GM19372 (cell line): ENCODE measurements at regions not wholly inside any gene's neighbourhood (a gene's known extent, or its start where the extent isn't known, plus 50 kb on each side); places are given as distances from the start of the nearest gene placed in this dataset.
"Not testable (repeated sequence)": the region's sequence is repeated elsewhere in the genome, so short reads cannot be mapped to it uniquely, and the experiment has no call there.

Source experiments
- ATAC-seq: cut with Tn5 transposase; IDR thresholded peaks from one replicate; pipeline ENCODE4 v1.9.1; 2021; ENCODE audit warnings: mild to moderate bottlenecking, low read depth, moderate library complexity; ENCODE audit not compliant: unreplicated experiment

DNA sequence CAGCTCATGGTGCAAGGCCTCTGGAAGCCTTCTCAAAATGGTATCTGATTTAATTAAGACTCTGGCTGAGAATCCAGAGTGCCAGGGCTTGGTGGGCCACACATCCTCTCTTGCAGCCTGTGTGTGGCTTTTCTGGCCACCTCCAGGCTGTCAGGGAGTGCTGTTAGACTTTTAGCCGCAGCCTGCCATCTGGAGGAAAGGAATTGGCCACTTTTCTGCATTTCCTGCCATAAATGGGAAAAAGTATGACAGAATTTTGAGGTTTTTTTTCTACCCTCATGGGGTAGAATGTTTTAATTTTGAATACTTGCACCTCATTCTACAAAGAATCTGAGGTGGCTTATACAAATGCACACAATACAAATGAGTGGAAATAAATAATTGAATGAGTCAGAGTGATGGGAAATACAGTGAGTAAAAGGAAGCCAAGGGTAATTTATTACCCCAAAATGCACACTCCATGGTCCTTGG, 218.4 kb downstream of the ADAMTS15 start:
- no peak for ATAC-seq

DNA sequence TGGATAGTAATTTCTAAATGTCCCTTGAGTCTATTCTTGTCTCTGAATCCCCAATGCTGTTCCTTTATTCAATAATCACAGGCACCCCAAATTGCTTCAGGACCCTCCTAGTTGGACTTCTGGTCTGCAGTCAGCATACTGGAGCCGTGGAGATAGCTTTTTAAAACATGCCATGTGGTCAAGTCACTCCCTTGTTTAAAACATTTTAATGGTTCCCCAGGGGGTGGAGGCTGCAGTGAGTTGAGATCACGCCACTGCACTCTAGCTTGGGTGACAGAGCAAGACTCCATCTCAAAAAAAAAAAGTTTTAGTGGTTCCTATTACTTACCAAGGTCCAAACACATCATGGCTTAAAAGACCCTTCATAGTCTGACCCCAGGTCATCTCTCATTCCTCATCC, 220.3 kb downstream of the ADAMTS15 start:
- no peak for ATAC-seq

DNA sequence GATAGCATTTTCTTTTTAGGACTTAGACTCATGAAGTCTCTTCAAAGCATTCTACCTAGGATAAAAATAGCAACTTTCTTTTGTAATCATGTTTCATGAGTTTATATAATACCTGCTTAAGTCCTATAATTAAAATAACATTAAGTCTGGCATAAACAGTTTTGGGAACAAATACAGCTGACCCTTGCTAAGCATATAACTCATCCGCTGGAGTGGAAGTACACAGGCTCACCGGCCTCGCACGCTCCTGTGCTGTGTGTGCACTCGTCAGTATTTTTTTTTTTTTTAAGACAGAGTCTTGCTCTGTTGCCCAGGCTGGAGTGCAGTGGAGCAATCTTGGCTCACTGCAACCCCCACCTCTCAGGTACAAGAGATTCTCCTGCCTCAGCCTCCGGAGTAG, 221.8 kb downstream of the ADAMTS15 start:
- ATAC-seq: no peak

DNA sequence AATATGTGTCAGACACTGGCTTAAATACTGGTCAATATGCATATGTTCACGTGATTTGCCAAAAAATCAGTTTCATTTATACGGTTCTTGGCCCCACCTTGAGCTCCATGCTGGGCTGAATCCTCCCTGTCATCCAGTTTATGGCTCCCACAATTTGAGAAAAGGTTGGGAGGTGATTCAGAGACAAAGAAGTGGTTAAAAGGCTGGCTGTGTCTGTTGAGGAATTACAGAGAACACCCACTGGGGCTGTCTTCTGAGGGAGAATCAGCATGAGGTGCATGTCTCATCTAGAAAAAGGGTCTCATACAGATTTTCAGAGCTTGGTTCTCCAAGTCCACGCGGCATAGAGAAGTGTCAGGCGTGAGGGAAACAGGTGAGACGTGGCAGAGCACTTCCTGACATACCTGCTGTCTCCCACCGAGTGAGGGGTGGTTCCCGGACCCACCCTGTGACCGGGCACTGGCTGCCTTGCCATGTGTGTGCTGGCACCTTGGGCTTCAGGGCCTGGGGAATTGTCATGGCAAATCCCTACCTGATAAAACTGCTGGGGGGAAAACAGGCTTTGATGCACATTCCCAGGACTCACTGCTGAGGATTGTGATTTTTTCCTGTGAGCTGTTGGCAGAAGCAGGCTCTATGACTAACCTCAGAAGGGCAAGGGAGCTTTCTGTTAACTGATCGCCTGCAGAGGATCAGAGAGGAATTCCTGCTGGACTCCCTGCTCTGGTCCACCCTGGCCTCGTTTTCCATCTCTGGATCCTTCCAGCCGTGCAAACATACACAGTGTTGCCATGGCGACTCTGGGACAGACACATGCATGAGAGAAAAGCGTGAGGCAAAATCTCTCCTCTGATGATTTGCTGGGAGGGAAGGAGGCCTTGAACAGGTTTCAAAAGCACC, 223.6 kb downstream of the ADAMTS15 start:
- ATAC-seq: no peak

DNA sequence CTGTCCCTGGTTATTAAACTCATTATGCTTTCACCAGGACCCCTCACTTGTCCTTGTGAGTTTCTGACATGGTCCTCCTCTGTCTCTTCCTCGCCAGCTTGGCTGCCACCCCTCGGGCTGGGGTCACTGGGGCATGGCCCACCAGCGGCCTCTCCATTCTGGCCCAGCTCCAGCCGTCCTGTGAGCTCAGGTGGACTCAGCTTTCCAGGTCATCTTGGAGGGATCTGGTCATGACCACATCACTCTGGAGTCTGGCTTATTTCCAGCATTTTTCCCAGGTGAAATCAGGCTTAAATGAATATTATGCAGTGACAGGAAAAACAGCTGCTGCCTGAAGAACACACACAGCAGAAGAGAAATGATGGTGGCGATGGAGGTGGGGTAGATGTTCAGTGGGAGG, 224.5 kb downstream of the ADAMTS15 start:
- ATAC-seq: no peak

DNA sequence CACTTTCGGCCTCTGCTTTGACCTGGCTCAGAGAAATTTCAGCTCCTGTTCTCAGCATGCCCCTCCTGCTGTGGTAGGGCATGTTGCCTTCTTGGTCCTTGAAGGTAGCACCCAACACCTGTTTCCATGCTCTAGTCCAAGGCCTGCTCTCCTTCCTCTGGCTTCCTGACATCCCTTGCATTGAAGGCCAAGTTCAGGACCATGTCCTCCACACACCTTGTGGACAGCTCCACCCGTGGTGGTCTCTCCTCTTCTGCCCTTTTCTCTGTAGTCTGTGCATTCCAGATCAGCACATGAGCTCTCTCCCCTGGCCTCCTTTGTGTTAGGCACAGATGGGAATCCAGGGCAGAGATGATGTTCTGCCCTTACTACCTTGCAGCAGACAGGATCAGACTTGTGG, 225.3 kb downstream of the ADAMTS15 start:
- ATAC-seq: no peak

DNA sequence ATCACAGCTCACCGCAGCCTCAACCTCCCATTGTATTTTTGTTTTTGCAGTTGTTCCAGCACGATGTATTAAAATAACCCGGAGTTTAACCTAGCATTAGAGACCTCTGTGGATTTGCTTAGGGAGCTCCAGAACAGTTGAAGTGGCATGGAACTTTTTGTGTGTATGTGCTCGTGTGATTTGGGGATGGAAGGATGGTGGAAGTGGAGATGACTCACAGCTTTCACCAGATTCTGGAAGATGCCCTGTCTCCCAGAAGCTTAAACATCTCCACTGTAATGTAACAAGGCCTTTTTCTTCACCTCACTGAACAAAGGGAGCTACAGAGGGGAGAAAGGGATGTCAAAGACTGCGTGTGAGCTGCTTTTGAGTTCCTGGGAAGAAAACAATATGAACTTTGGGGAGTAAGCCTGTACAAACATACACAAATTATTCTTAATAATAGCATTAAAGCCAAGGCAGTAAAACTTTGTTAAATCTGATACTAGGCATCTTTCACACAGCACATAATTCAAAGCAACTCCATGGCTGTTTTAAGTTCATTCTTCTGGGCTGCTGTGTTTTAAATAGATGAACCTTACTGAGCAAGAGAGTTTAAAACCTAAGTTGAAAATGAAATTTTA, 226.4 kb downstream of the ADAMTS15 start:
- no peak for ATAC-seq

DNA sequence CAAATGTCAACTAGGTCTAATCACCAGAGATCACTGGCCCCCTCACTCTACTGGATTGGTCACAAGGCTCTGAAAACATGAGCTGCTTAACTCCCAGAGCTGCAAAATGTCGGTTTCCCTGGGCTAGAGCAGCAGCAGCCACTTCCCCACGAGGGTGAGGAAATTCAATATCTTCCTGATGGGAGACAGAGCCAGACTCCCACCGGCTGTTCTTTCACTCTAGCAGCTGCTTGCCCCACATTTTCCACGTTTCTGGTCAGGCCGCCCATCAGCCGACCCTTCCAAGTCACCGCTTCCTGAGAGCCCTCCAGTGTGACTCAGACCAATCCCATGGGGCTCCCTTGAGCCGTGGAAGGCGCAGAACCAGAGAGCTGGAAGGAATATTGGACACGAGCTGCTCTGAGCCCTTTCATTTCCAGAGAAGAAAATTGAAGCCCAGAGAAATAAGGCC, 227.0 kb downstream of the ADAMTS15 start:
- ATAC-seq: no peak

DNA sequence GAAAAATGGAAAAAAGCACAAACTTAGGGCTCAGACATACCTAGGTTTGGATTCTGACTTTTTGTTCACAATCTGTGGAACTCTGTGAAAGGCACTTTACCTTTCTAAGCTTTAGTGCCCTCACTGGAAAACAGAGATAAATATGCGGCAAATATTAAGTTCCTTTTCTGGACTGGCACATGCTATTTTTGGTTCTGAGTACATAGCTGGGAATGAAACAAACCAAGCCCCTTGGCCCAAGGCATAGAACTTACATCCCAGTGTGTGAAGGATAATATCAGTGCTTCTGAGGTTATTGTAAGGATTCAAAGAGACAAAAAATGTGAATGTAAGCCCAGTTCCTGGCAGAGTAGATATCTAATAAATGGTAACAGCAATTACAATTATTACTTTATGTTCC, 227.5 kb downstream of the ADAMTS15 start:
- no peak for ATAC-seq

DNA sequence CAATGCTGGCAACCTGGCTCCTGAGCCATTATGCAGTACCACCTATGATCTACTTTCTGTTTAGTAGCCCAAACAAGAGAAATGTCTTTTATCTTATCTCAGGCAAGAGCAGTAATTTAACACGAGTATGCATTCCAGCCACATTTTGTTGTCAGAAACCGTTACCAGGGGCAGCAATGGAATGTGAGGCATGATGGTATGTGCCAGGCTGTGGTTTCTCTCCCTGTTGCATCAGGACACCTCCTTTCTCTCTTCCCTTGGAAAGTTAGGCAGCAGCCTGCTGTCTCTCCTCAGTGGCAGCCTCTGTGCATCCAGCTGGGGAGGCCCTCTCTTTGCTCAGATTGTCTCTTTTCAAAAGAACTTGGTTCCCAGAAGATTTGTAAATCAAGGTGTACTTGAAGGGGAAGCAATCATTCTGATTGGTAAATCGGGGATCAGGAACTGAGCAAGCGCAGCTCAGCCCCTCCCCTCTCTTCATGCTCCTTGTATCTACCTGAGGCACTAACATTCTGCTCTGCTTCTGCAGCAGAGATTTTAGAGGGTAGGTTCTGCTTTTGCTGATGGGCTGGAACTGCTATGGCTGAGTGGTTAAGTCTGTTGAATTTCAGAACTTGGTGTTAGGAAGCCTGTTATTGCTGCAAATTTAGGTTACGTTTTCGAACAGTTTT, 229.2 kb downstream of the ADAMTS15 start:
- no peak for ATAC-seq

DNA sequence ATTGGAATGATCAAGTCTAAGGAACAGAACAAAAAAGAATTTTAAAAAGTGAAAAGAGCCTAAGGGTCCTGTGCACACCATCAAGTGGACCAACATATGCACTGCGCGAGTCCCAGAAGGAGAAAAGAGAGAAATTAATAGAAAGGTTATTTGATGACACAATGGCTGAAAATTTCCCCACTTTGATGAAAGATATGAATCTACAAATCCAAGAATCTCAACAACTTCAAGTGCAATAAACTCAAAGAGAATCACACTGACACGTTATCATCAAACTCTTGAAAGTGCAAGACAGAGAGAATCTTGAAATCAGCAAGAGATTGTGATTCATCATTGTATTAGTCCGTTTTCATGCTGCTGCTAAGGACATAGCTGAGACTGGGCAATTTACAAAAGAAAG, 230.8 kb downstream of the ADAMTS15 start:
- no peak for ATAC-seq

DNA sequence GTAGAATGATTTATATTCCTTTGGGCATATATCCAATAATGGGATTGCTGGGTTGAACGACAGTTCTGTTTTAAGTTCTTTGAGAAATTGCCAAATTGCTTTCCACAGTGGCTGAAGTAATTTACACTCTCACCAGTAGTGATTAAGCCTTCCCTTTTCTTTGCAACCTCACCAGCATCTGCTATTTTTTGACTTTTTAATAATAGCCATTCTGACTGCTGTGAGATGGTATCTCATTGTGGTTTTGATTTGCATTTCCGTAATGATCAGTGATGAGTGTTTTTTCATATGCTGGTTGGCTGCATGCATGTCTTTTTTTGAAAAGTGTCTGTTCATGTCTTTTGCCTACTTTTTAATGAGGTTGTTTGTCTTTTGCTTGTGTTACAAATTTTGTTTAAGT, 233.8 kb downstream of the SNX19 start:
- ATAC-seq: not testable (repeated sequence)

DNA sequence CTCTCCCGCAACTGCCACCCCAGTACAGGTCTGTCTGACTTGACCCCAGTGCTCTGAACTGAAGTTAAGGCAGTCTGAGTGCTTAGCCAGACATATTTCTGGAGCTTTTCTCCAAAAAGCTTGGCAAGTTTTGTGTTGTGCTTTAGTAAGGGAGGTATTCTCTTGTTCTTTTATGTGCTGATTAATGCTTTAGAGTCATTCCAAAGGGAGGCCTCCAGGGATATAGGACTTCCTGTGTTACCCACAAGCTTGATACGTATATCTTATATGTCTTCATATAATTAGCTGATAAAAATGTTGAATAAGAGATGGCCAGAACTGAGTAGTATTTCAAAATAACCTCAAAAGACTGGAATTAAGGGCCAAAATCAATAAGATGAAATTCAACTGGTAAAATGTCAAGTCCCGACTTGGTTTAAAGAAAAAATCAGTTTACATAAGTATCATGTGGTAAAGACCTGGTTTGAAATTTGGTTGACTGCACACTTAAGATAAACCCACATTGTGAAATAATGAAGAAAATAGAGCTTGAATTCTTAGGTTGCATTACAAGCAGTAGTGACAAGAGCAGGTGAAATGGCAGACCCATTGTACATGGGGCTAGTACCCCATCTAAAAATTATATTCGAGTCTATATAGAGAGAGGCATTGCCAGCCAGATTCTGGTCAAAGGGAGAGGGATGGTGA, 226.9 kb downstream of the SNX19 start:
- no peak for ATAC-seq

DNA sequence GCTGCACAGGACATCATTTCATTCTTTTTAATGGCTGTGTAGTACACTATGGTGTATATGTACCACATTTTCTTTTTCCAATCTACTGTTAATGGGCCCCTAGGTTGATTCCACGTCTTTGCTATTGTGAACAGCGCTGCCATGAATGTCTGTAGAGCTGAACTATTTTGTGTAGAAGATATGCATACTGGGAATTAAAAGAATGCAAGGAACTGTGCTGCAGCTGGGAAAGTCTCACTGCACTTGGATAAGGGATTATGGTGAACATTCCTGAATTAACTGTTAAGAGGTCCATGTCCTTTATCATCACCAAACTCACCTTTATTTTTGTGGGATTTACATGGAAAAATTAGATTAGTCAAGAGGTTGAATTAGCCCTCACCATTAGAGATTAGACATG, 224.7 kb downstream of the SNX19 start:
- no peak for ATAC-seq

DNA sequence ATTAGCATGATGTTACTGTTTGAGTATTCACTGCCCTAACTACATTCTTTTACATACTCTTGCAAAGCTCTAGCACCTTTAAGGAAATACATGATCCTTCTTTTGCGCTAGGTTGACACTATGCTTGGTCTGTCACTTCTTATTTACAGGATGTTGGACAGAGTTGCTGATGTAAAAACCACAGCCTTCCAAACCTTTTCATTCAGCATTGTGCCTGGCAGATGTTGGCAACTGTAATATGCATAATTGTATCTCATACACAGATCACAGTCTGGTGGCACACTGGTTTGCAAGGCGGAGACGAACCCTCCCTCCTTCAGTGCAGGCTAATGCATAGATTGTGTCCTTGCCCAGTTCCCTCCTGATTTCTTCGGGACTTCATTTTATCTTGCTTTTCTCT, 224.1 kb downstream of the SNX19 start:
- ATAC-seq: no peak

DNA sequence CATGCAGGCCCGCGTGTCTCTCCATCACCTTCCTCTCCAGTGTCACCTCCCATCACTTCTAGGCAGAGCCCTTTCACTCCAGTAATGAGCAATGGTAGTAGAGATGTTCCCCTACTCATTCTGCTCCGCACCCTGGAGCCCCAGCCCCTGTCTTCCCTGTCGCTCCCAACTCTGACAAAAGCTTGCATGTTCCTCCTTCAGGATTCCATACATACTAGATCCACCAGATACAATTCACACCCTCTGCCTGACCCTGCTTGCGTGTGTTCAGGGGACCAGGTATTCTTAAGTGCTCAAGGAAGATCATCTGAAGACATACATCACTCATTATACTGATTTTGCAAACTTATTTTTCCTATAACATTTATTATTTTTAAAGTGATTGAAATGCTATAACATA, 222.7 kb downstream of the SNX19 start:
- ATAC-seq: no peak

DNA sequence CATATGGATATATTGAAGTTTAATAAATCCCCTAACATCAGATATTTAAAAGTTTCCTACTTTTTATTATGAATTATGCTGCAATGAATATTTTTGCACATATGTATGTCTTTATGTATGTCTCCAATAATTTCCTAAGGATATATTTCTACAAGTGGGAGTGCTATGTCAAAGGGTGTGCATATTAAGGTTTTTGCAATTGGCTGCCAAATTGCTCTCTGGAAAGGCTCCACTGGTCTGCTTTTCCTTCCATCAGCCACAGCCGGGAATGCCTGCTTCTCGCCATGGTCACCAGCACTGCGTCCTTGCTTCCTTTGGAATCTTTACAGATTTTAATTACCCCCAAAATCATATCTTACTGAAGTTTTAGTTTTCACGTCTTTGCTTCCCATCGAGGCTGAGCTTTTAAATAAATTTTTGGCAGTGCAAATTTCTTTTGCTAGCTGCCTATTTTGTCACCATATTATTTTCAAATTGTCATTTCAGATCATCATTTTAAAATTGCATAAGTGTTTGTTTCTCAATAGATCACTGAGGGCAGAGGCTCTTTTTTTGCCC, 221.7 kb downstream of the SNX19 start:
- no peak for ATAC-seq

DNA sequence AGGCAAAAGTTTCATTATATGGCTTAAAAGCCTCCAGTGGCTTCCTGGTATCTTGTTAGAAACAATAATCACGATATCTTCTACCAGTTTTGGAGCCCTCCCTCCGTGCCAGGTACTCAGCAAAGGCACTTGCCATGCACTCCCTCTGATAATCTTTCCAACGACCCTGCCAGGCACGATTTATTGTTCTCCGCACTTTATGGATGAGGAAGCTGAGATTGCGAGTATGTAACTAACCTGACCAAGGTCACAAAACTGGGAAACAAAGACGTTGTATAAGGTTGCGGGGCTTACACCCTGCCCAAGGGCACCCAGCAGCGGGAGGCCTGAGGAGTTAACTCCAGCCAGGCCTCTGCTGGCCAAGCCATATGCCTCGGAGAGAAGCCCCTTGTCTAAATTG, 218.1 kb downstream of the SNX19 start:
- ATAC-seq: no peak

DNA sequence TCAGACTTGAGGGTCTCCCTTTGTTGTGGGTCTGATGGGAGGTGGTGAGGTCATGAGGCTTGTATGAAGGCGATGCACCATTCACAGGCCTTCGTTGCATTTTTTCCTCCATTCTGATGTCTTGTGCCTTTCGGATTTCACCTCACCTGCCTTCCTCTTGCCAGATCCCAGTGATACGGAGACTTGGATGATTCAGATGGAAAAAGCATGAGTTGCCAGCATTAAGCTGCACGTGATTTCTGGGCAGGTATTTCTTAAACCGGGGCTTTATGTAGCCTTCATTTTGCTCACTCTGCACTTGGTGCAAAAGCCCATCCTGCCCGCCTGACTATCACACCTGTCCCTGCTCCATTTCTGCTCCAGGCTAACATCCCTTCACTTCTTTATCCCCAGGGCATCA, 216.7 kb downstream of the SNX19 start:
- no peak for ATAC-seq

DNA sequence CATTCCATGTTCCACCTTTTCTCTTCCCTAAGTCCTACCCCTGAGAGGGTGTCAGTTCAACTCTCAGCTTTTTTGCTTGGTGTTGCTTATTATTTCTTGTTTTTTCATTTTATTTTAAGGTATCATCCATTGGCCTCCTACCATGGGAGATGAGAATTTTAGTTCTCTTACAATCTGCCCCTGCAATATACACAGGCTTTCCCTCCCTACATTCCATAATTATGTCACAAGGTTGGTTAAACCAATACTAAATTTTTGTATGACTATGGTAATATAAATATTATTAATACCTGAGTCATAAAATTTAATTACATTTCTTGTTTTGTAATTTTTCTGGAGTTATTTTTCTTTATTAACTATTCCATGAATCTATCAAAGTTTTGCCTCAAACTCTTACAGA, 216.2 kb downstream of the SNX19 start:
- no peak for ATAC-seq
